Ammon's horn (tissue), 1 donor: ENCODE measurements at regions not wholly inside any gene's neighbourhood (a gene's known extent, or its start where the extent isn't known, plus 50 kb on each side); places are given as distances from the start of the nearest gene placed in this dataset.

Experiments used
- DNase-seq: peaks from one replicate; pipeline ENCODE4 v3.0.0-alpha.2; 2016; ENCODE audit warnings: low spot score

GRCh38 chr6:87851674-87852299 is 149.8 kb upstream of the AKIRIN2 start:
- DNase-seq, result no peak

GRCh38 chr6:87848616-87849015 is 146.6 kb upstream of the AKIRIN2 start:
- DNase-seq, result no peak

GRCh38 chr6:87847830-87848210 is 145.8 kb upstream of the AKIRIN2 start:
- DNase-seq, result no peak

- DNase-seq, result no peak
These were observed 145.2 kb upstream of the AKIRIN2 start for GRCh38 chr6:87847135-87847829.

GRCh38 chr6:87846434-87846833 is 144.4 kb upstream of the AKIRIN2 start:
- DNase-seq, result no peak

- no peak for DNase-seq
These were observed 138.3 kb upstream of the AKIRIN2 start for GRCh38 chr6:87840324-87840723.

GRCh38 chr6:87837876-87838275 is 135.8 kb upstream of the AKIRIN2 start:
- DNase-seq, result no peak

- no peak for DNase-seq
These were observed 135.4 kb upstream of the AKIRIN2 start for GRCh38 chr6:87837444-87837843.

GRCh38 chr6:87832025-87832825 is 130.2 kb upstream of the AKIRIN2 start:
- DNase-seq, result no peak

- no peak for DNase-seq
These were observed 128.9 kb upstream of the AKIRIN2 start for GRCh38 chr6:87830907-87831306.

GRCh38 chr6:87829622-87830121 is 127.6 kb upstream of the AKIRIN2 start:
- no peak for DNase-seq

GRCh38 chr6:87828044-87828443 is 126.0 kb upstream of the AKIRIN2 start:
- no peak for DNase-seq

- DNase-seq, result no peak
These were observed 125.3 kb upstream of the AKIRIN2 start for GRCh38 chr6:87827346-87827745.

GRCh38 chr6:87826424-87826823 is 124.4 kb upstream of the AKIRIN2 start:
- DNase-seq, result no peak

- DNase-seq, result no peak
These were observed 123.8 kb upstream of the AKIRIN2 start for GRCh38 chr6:87825821-87826221.

- DNase-seq, result no peak
These were observed 123.0 kb upstream of the AKIRIN2 start for GRCh38 chr6:87824958-87825491.

GRCh38 chr6:87822011-87822410 is 120.0 kb upstream of the AKIRIN2 start:
- no peak for DNase-seq

- DNase-seq, result no peak
These were observed 118.4 kb upstream of the AKIRIN2 start for GRCh38 chr6:87820343-87820984.

- no peak for DNase-seq
These were observed 115.2 kb upstream of the AKIRIN2 start for GRCh38 chr6:87817183-87817582.

- no peak for DNase-seq
These were observed 113.4 kb upstream of the AKIRIN2 start for GRCh38 chr6:87815449-87815848.

- no peak for DNase-seq
These were observed 106.1 kb upstream of the AKIRIN2 start for GRCh38 chr6:87808005-87808757.
